ENCODE measurements at regions not wholly inside any gene's neighbourhood (a gene's known extent, or its start where the extent isn't known, plus 50 kb on each side); places are given as distances from the start of the nearest gene placed in this dataset.

GRCh38 chr10:128417826-128418225 lies 291.6 kb upstream of the MKI67 start:
- TF ChIP-seq, protein P1, sequence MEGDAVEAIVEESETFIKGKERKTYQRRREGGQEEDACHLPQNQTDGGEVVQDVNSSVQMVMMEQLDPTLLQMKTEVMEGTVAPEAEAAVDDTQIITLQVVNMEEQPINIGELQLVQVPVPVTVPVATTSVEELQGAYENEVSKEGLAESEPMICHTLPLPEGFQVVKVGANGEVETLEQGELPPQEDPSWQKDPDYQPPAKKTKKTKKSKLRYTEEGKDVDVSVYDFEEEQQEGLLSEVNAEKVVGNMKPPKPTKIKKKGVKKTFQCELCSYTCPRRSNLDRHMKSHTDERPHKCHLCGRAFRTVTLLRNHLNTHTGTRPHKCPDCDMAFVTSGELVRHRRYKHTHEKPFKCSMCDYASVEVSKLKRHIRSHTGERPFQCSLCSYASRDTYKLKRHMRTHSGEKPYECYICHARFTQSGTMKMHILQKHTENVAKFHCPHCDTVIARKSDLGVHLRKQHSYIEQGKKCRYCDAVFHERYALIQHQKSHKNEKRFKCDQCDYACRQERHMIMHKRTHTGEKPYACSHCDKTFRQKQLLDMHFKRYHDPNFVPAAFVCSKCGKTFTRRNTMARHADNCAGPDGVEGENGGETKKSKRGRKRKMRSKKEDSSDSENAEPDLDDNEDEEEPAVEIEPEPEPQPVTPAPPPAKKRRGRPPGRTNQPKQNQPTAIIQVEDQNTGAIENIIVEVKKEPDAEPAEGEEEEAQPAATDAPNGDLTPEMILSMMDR (IDR thresholded peaks at IDR 0.05; ENCODE audit: borderline replicate concordance, extremely low read depth, low read length, poor library complexity, severe bottlenecking) = no peak
- TF ChIP-seq EZH2 (IDR thresholded peaks at IDR 0.05; ENCODE audit: borderline replicate concordance, low read depth, low read length, severe bottlenecking) = no peak
